H9 (cell line): ENCODE measurements at regions not wholly inside any gene's neighbourhood (a gene's known extent, or its start where the extent isn't known, plus 50 kb on each side); places are given as distances from the start of the nearest gene placed in this dataset.

Source experiments
- DNase-seq: peaks from one replicate; pipeline ENCODE4 v3.0.0-alpha.2; 2017
- H2AFZ ChIP-seq: one replicate; pipeline ENCODE4 v1.6.1; 2013; ENCODE audit warnings: mild to moderate bottlenecking, low read length, control low read depth, moderate library complexity
- H2AK5ac ChIP-seq: 2 replicates; pipeline ENCODE4 v1.6.1; 2013; ENCODE audit warnings: low read length, control low read depth, mixed read lengths; ENCODE audit not compliant: insufficient read length
- H2BK120ac ChIP-seq: one replicate; pipeline ENCODE4 v1.6.1; 2013; ENCODE audit warnings: low read depth, mild to moderate bottlenecking, low read length, control low read depth, inconsistent platforms; ENCODE audit not compliant: poor library complexity, severe bottlenecking
- H2BK12ac ChIP-seq: 2 replicates; pipeline ENCODE4 v1.6.1; 2013; ENCODE audit warnings: low read length, control low read depth, mixed read lengths, low read depth; ENCODE audit not compliant: insufficient read length
- H2BK15ac ChIP-seq: 2 replicates; pipeline ENCODE4 v1.6.1; 2013; ENCODE audit warnings: low read depth, low read length, control low read depth
- H2BK20ac ChIP-seq: one replicate; pipeline ENCODE4 v1.6.1; 2013; ENCODE audit warnings: low read depth, mild to moderate bottlenecking, low read length, control low read depth, inconsistent platforms; ENCODE audit not compliant: poor library complexity, severe bottlenecking
- H2BK5ac ChIP-seq: 2 replicates; pipeline ENCODE4 v1.6.1; 2013; ENCODE audit warnings: low read length, control low read depth, mixed read lengths; ENCODE audit not compliant: insufficient read length
- H3K14ac ChIP-seq: 2 replicates; pipeline ENCODE4 v1.6.1; 2013; ENCODE audit warnings: low read length, control low read depth; ENCODE audit not compliant: insufficient read depth
- H3K18ac ChIP-seq: 2 replicates; pipeline ENCODE4 v1.6.1; 2013; ENCODE audit warnings: low read depth, mild to moderate bottlenecking, mixed read lengths, low read length, control low read depth; ENCODE audit not compliant: insufficient read length
- H3K23ac ChIP-seq: 2 replicates; pipeline ENCODE4 v1.6.1; 2013; ENCODE audit warnings: low read length, control low read depth, mixed read lengths, low read depth; ENCODE audit not compliant: insufficient read length
- H3K23me2 ChIP-seq: 2 replicates; pipeline ENCODE4 v1.6.1; 2013; ENCODE audit warnings: low read depth, mild to moderate bottlenecking, mixed read lengths, low read length, control low read depth; ENCODE audit not compliant: insufficient read length, poor library complexity, severe bottlenecking
- H3K27ac ChIP-seq: 2 replicates; pipeline ENCODE4 v1.5.1; 2013; ENCODE audit warnings: low read length, control low read depth, mixed read lengths, low read depth; ENCODE audit not compliant: insufficient read length
- H3K27me3 ChIP-seq: 2 replicates; pipeline ENCODE4 v1.6.1; 2013; ENCODE audit warnings: low read length, control low read depth, inconsistent platforms; ENCODE audit not compliant: insufficient read depth
- H3K4ac ChIP-seq: 2 replicates; pipeline ENCODE4 v1.6.1; 2013; ENCODE audit warnings: low read depth, mild to moderate bottlenecking, control low read depth, inconsistent platforms, low read length, moderate library complexity
- H3K4me1 ChIP-seq: 2 replicates; pipeline ENCODE4 v1.6.1; 2013; ENCODE audit warnings: low read length, control low read depth, inconsistent platforms; ENCODE audit not compliant: insufficient read depth
- H3K4me2 ChIP-seq: 2 replicates; pipeline ENCODE4 v1.6.1; 2013; ENCODE audit warnings: low read length, control low read depth, mixed read lengths; ENCODE audit not compliant: insufficient read length, insufficient read depth
- H3K56ac ChIP-seq: 2 replicates; pipeline ENCODE4 v1.6.1; 2013; ENCODE audit warnings: low read depth, mild to moderate bottlenecking, mixed read lengths, low read length, control low read depth; ENCODE audit not compliant: insufficient read length
- H3K79me1 ChIP-seq: 2 replicates; pipeline ENCODE4 v1.6.1; 2013; ENCODE audit warnings: low read depth, mild to moderate bottlenecking, moderate library complexity, low read length, control low read depth, inconsistent platforms; ENCODE audit not compliant: insufficient read depth, poor library complexity, severe bottlenecking
- H3K79me2 ChIP-seq: 2 replicates; pipeline ENCODE4 v1.6.1; 2013; ENCODE audit warnings: low read length, control low read depth, inconsistent platforms; ENCODE audit not compliant: insufficient read depth
- H3K9ac ChIP-seq: 2 replicates; pipeline ENCODE4 v1.6.1; 2013; ENCODE audit warnings: low read length, control low read depth, mixed read lengths; ENCODE audit not compliant: insufficient read length; ENCODE audit errors: extremely low read depth
- H3K9me3 ChIP-seq: one replicate; pipeline ENCODE4 v1.6.1; 2013; ENCODE audit warnings: low read depth, low read length, inconsistent platforms; ENCODE audit not compliant: control insufficient read depth
- H3T11ph ChIP-seq: one replicate; pipeline ENCODE4 v1.6.1; 2013; ENCODE audit warnings: mild to moderate bottlenecking, low read length, control low read depth, inconsistent platforms
- H4K20me1 ChIP-seq: one replicate; pipeline ENCODE4 v1.6.1; 2013; ENCODE audit not compliant: control insufficient read depth, insufficient read length, insufficient read depth
- H4K5ac ChIP-seq: 2 replicates; pipeline ENCODE4 v1.6.1; 2013; ENCODE audit warnings: low read depth, mild to moderate bottlenecking, mixed read lengths, low read length, control low read depth; ENCODE audit not compliant: insufficient read length
- H4K8ac ChIP-seq: replicated peaks from 2 replicates; pipeline ENCODE4 v1.6.1; 2013; ENCODE audit warnings: low read length, control low read depth, mixed read lengths, low read depth; ENCODE audit not compliant: insufficient read length
- H4K91ac ChIP-seq: 2 replicates; pipeline ENCODE4 v1.6.1; 2013; ENCODE audit warnings: low read depth, mild to moderate bottlenecking, moderate library complexity, mixed read lengths, low read length, control low read depth; ENCODE audit not compliant: insufficient read length
- H3K27ac Mint-ChIP-seq, 3 experiments: 2 replicates in 2 of 3; 3 replicates in 1 of 3; pipeline ENCODE4 v1.8.0; 2020 to 2021; ENCODE audit warnings: mixed read lengths in 3 of 3, mild to moderate bottlenecking in 1 of 3, moderate library complexity in 1 of 3
- H3K27me3 Mint-ChIP-seq: 2 replicates; pipeline ENCODE4 v1.8.0; 2021; ENCODE audit warnings: low read depth, mild to moderate bottlenecking, moderate library complexity, mixed read lengths
- H3K36me3 Mint-ChIP-seq, 3 experiments: 2 replicates in 2 of 3; 3 replicates in 1 of 3; pipeline ENCODE4 v1.8.0; 2020 to 2021; ENCODE audit warnings: low read depth in 3 of 3, mixed read lengths in 3 of 3; ENCODE audit not compliant: insufficient read depth in 1 of 3
- H3K4me1 Mint-ChIP-seq, 2 experiments: 2 replicates each; pipeline ENCODE4 v1.8.0; 2020; ENCODE audit warnings: mixed read lengths in 2 of 2
- H3K4me3 Mint-ChIP-seq, 2 experiments: 2 replicates in 1 of 2; 3 replicates in 1 of 2; pipeline ENCODE4 v1.8.0; 2020 to 2021; ENCODE audit warnings: mild to moderate bottlenecking in 2 of 2, mixed read lengths in 2 of 2, moderate library complexity in 1 of 2
- H3K9me3 Mint-ChIP-seq, 2 experiments: 2 replicates in 1 of 2; 3 replicates in 1 of 2; pipeline ENCODE4 v1.8.0; 2020; ENCODE audit warnings: mild to moderate bottlenecking in 2 of 2, mixed read lengths in 2 of 2, moderate library complexity in 1 of 2
- WGBS: extraction: QIAGEN DNeasy Blood & Tissue Kit; methylation state at CpG from one replicate; pipeline ENCODE4 v1.1.7; 2013; ENCODE audit warnings: missing lambda C conversion rate, low lambda C conversion rate, mixed read lengths; ENCODE audit not compliant: insufficient read length; ENCODE audit errors: extremely low coverage; 5-methylcytosine and 5-hydroxymethylcytosine counted together
- TF ChIP-seq, protein P1 (sequence below): fragments of 200-600 bp; sonication (generic); conservative IDR thresholded peaks from 3 replicates; pipeline ENCODE4 v1.8.0; 2021; ENCODE audit warnings: antibody characterized with exemption, mild to moderate bottlenecking

DNA sequence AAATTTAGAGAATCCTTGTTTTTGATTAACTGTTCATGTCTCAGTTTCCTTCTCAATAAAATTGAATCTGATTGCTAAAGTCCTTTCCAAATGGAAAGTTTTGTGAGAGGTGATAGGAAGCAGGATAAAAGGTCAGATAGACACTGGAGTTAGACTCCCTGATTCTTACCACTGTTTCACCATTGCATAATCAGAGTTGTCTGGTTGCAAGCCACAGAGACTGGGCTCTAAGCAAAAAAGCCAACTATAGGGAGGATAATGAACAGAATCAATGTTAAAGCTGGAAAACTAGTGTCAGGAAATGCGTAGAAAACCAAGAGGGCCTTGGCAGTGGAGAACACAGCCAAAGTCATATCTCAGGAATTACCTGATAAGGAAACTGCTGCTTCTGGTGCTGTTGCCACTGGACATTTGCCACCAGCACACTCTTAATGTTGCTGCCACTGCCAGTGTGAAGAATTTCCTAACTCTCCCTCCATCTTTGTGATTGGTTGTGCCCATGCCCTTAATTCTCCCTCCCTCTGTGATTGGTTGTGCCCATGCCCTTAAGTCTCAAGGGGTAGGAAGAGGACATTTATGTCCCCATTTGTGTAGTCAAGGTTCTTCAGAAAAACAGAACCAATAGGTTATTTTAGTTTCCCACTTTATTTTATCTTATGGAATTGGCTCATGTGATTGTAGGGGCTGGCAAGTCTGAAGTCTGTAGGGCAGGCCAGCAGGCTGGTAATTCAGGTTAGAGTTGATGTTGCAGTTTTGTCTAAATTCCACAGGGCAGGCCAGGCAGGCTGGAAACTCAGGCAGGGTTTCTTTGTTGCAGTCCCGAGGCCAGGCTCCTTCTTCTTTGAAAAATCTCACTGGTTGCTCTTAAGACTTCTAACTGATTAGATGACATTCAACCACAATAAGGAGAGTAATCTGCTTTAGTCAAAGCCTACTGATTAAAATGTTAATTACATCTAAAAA lies 639.0 kb downstream of the REEP3 start:
- no peaks in the 10 kb centered on the region for H3K27me3 Mint-ChIP-seq
- Histone ChIP-seq H3K23ac (no peak overlapping the region), H3K9ac (no peak overlapping the region), H3T11ph (no peak overlapping the region), H2BK20ac (no peak overlapping the region), H3K27ac (no peak overlapping the region), H3K23me2 (no peaks in the 10 kb centered on the region), H4K5ac (no peak overlapping the region), H3K79me2 (no peaks in the 10 kb centered on the region), H4K8ac (no peak overlapping the region), H2AK5ac (no peak overlapping the region), H2BK15ac (no peak overlapping the region), H2AFZ (no peak overlapping the region), H2BK12ac (no peak overlapping the region), H2BK5ac (no peak overlapping the region), H3K27me3 (no peaks in the 10 kb centered on the region), H3K4me1 (no peaks in the 10 kb centered on the region), H3K4ac (no peak overlapping the region), H3K4me2 (no peak overlapping the region), H3K56ac (no peak overlapping the region), H3K79me1 (no peaks in the 10 kb centered on the region), H4K91ac (no peak overlapping the region), H3K14ac (no peak overlapping the region), H3K18ac (no peak overlapping the region), H4K20me1 (no peaks in the 10 kb centered on the region), H2BK120ac (no peak overlapping the region), H3K9me3 (no peaks in the 10 kb centered on the region)
- no peaks in the 10 kb centered on the region for H3K4me1 Mint-ChIP-seq
- peak overlapping the region in 2 of 3 experiments; percentile 60 to 74; a peak in 2 of 7 replicates for H3K27ac Mint-ChIP-seq
- TF ChIP-seq, protein P1, sequence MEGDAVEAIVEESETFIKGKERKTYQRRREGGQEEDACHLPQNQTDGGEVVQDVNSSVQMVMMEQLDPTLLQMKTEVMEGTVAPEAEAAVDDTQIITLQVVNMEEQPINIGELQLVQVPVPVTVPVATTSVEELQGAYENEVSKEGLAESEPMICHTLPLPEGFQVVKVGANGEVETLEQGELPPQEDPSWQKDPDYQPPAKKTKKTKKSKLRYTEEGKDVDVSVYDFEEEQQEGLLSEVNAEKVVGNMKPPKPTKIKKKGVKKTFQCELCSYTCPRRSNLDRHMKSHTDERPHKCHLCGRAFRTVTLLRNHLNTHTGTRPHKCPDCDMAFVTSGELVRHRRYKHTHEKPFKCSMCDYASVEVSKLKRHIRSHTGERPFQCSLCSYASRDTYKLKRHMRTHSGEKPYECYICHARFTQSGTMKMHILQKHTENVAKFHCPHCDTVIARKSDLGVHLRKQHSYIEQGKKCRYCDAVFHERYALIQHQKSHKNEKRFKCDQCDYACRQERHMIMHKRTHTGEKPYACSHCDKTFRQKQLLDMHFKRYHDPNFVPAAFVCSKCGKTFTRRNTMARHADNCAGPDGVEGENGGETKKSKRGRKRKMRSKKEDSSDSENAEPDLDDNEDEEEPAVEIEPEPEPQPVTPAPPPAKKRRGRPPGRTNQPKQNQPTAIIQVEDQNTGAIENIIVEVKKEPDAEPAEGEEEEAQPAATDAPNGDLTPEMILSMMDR: no peak
- WGBS: no CpG with 5 or more reads among the region's 2 CpGs
- no peak overlapping the region for H3K4me3 Mint-ChIP-seq
- no peaks in the 10 kb centered on the region for H3K36me3 Mint-ChIP-seq
- DNase-seq: no peak
- no peaks in the 10 kb centered on the region; a peak in 1 of 5 replicates for H3K9me3 Mint-ChIP-seq
